Esophagus (tissue), 2 donors: ENCODE measurements at regions not wholly inside any gene's neighbourhood (a gene's known extent, or its start where the extent isn't known, plus 50 kb on each side); places are given as distances from the start of the nearest gene placed in this dataset.

Experiments
- H3K27ac ChIP-seq, 2 donors: one replicate each; pipeline ENCODE4 v1.5.1; 2013; ENCODE audit warnings: low read depth in 2 of 2, mild to moderate bottlenecking in 2 of 2, inconsistent platforms in 1 of 2, low read length in 1 of 2, moderate library complexity in 1 of 2
- H3K27me3 ChIP-seq, 2 donors: one replicate each; pipeline ENCODE4 v1.6.1; 2013; ENCODE audit warnings: low read length in 2 of 2, control low read depth in 1 of 2, mild to moderate bottlenecking in 1 of 2; ENCODE audit not compliant: insufficient read depth in 2 of 2, control insufficient read depth in 1 of 2
- H3K36me3 ChIP-seq, 2 donors: one replicate each; pipeline ENCODE4 v1.6.1; 2013; ENCODE audit warnings: low read length in 1 of 2; ENCODE audit not compliant: control insufficient read depth in 2 of 2, insufficient read depth in 2 of 2
- H3K4me1 ChIP-seq, 2 donors: one replicate each; pipeline ENCODE4 v1.6.1; 2013; ENCODE audit warnings: low read length in 1 of 2; ENCODE audit not compliant: control insufficient read depth in 2 of 2, insufficient read depth in 2 of 2
- H3K4me3 ChIP-seq, 2 donors: one replicate each; pipeline ENCODE4 v1.5.1; 2013; ENCODE audit warnings: low read length in 2 of 2, mild to moderate bottlenecking in 2 of 2, low read depth in 1 of 2, moderate library complexity in 1 of 2
- H3K9me3 ChIP-seq, 2 donors: one replicate each; pipeline ENCODE4 v1.6.1; 2013; ENCODE audit warnings: mild to moderate bottlenecking in 2 of 2, low read depth in 1 of 2, low read length in 1 of 2, moderate library complexity in 1 of 2; ENCODE audit not compliant: control insufficient read depth in 2 of 2, insufficient read depth in 1 of 2
- WGBS, 2 donors: extraction: QIAGEN DNeasy Blood & Tissue Kit; methylation state at CpG; one replicate each; pipeline ENCODE4 v1.1.7; 2013; 5-methylcytosine and 5-hydroxymethylcytosine counted together
- donor health status: healthy with polysubstance abuse.
- donor health status: Bipolar disorder and iron deficiency.

DNA sequence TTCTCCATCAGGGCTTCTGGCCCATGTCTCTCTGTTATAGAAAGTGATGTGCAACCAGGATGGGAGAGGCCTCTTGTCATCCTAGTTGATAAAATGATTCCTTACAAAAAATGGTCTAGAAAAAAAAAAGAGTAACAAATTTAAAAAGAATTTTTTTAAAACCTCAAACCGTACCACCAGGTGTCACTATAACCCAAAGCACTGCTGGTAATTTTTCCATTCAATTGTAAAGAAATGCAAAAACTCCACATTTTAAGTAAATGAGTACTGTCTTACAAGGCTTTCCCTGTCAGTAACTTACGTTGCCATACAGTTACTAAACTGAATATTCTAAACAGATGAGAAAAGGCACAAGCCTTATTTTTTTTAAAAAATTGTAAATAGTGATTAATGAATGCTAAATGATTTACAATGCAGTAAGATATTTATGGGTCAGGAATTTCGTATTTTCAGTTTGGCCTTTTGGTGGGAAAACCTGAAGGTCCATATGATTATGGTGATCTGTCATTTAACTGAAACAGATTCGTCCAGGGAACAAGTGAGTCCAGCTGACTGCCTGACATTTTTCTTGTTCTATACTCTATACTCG is 95.4 kb downstream of the OGFRL1 start:
- Histone ChIP-seq H3K36me3 (no peaks in the 10 kb centered on the region), H3K27me3 (no peaks in the 10 kb centered on the region), H3K9me3 (no peaks in the 10 kb centered on the region), H3K27ac (no peak overlapping the region), H3K4me1 (no peaks in the 10 kb centered on the region), H3K4me3 (no peak overlapping the region)
- 39 to 41% methylated on average over 5 of the region's 5 CpGs for WGBS, 2 donors

GRCh38 chr6:71385111-71385822 is 96.7 kb downstream of the OGFRL1 start:
- H3K36me3 ChIP-seq, result no peaks in the 10 kb centered on the region
- no peak overlapping the region for H3K4me3 ChIP-seq
- no peaks in the 10 kb centered on the region for H3K4me1 ChIP-seq
- no peaks in the 10 kb centered on the region for H3K27me3 ChIP-seq
- no peaks in the 10 kb centered on the region for H3K9me3 ChIP-seq
- WGBS, 2 donors, result 80 to 82% methylated on average over 1 of the region's 1 CpG
- no peak overlapping the region for H3K27ac ChIP-seq

- H3K4me1 ChIP-seq, result no peaks in the 10 kb centered on the region
- no peaks in the 10 kb centered on the region for H3K27me3 ChIP-seq
- WGBS, 2 donors, result 58 to 61% methylated on average over 4 of the region's 4 CpGs
These were observed 97.6 kb downstream of the OGFRL1 start for GRCh38 chr6:71386215-71386614.

DNA sequence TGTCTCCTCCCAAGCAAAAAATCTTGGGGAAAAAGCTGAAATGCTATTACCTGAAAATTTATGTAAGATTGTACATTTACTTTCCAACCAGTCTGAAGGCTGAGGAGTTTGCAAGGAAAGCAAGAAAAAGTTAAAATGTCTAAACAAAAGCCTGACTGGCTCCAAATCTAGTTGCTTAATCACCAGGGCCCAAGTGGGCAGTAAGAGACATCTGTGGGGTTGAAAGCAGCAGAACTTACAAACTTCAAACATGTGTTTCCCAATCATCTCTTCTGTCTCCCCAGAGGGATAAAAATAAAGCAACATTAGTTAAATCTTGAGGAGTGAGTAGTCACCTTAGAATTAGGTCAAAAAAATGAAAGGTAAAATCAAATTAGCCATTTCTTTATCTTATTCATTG is 98.6 kb downstream of the OGFRL1 start:
- no peak overlapping the region for H3K27ac ChIP-seq

More at GRCh38 chr6:71386215-71386614, 97.6 kb downstream of the OGFRL1 start:
- Histone ChIP-seq H3K4me3 (no peak overlapping the region), H3K9me3 (no peaks in the 10 kb centered on the region), H3K27ac (no peak overlapping the region), H3K36me3 (no peaks in the 10 kb centered on the region)

GRCh38 chr6:71388068-71388744 is 99.6 kb downstream of the OGFRL1 start:
- H3K27me3 ChIP-seq, result no peaks in the 10 kb centered on the region
- H3K4me3 ChIP-seq, result no peak overlapping the region
- H3K36me3 ChIP-seq, result no peaks in the 10 kb centered on the region
- WGBS, 2 donors, result 70 to 74% methylated on average over 1 of the region's 1 CpG
- no peak overlapping the region for H3K27ac ChIP-seq
- H3K9me3 ChIP-seq, result no peaks in the 10 kb centered on the region
- no peaks in the 10 kb centered on the region for H3K4me1 ChIP-seq

More for the DNA sequence above, 98.6 kb downstream of the OGFRL1 start:
- Histone ChIP-seq H3K36me3 (no peaks in the 10 kb centered on the region), H3K9me3 (no peaks in the 10 kb centered on the region), H3K4me3 (no peak overlapping the region), H3K4me1 (no peaks in the 10 kb centered on the region), H3K27me3 (no peaks in the 10 kb centered on the region)

DNA sequence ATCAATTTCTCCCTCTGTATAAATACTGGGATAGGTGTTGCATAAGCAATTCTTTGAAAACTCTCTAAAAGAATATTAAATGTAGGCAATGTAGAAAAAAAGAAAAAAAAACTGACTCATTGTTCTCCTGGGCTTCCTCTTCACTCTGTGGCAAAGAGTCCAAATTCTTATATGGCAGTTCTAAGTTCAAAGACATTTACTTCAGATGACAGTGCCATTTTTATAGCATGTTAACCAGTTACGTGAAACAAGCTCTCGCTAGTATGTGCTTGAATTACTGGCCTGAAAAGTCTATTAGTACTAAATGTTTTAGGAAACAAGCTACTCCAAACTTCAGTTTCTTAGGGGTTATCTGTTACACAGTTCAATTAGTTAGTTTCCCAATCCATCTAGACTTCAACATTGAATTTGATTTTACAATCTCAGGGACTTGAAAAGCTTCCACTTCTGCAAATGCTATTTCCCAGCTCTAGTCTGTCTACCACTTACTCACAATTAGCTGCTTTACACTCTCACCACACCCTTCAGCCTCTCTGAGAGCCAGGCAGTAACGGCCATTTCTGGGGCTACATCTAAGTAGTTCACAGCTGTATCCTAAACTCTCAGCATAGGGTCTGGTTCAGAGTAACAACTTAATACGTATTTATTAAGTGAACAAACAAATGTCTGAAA is 100.4 kb downstream of the OGFRL1 start:
- no peaks in the 10 kb centered on the region for H3K4me1 ChIP-seq
- 63 to 80% methylated on average over 4 of the region's 4 CpGs for WGBS, 2 donors
- H3K4me3 ChIP-seq, result no peak overlapping the region
- H3K36me3 ChIP-seq, result no peaks in the 10 kb centered on the region
- H3K9me3 ChIP-seq, result no peaks in the 10 kb centered on the region
- no peak overlapping the region for H3K27ac ChIP-seq
- H3K27me3 ChIP-seq, result no peaks in the 10 kb centered on the region

DNA sequence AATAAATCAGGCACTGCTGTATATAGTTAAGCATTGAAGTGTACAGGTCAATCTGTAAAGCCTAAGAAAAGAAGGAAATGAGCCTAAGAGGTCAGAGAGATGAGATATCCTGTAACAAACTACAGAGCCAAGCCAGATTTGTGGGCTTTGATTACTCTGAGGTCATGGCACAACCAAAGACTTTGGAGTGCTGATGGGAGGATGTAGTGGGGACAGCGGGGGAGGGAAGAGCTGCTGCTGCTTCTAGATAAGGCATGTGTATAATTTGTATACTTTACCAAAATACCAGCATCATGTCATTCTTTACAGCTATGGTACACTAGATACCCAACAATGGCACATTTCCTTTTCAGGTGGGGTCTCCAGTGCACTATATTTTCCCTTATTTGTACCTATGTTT is 102.5 kb downstream of the OGFRL1 start:
- Histone ChIP-seq H3K9me3 (no peaks in the 10 kb centered on the region), H3K27ac (no peak overlapping the region), H3K4me1 (no peaks in the 10 kb centered on the region), H3K36me3 (no peaks in the 10 kb centered on the region), H3K27me3 (no peaks in the 10 kb centered on the region), H3K4me3 (no peak overlapping the region)
- WGBS, 2 donors, result 88 to 91% methylated on average over 1 of the region's 1 CpG

GRCh38 chr6:71392276-71392675 is 103.7 kb downstream of the OGFRL1 start:
- H3K9me3 ChIP-seq, result no peaks in the 10 kb centered on the region
- H3K27me3 ChIP-seq, result no peaks in the 10 kb centered on the region
- H3K4me3 ChIP-seq, result no peak overlapping the region
- WGBS, 2 donors, result 78 to 89% methylated on average over 1 of the region's 1 CpG
- no peak overlapping the region for H3K27ac ChIP-seq
- no peaks in the 10 kb centered on the region for H3K36me3 ChIP-seq
- H3K4me1 ChIP-seq, result no peaks in the 10 kb centered on the region

DNA sequence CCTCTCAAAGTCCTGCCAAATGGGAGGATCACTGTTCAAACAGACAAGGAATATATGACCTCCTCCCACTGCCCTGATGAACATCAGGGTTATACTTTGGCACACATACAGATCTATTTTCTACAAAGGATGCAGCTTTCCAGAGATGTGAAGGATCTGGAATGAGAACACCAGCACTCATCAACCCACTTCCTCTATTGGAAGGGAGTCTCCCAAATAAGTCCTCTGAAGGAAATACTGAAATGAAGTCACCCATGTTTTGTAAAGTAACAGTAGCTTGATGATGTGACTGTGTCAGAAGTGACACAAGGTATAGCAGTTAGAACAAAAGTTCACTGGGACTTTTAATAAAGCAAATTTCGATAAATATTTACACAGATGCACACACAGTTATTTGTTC is 104.9 kb downstream of the OGFRL1 start:
- Histone ChIP-seq H3K27ac (no peak overlapping the region), H3K4me1 (no peaks in the 10 kb centered on the region)

More for the DNA sequence above, 104.9 kb downstream of the OGFRL1 start:
- no peaks in the 10 kb centered on the region for H3K36me3 ChIP-seq
- no peak overlapping the region for H3K4me3 ChIP-seq
- WGBS, 2 donors, result 40 to 45% methylated on average over 1 of the region's 1 CpG
- no peaks in the 10 kb centered on the region for H3K27me3 ChIP-seq
- H3K9me3 ChIP-seq, result no peaks in the 10 kb centered on the region
